K562 (cell line): ENCODE measurements at regions not wholly inside any gene's neighbourhood (a gene's known extent, or its start where the extent isn't known, plus 50 kb on each side); places are given as distances from the start of the nearest gene placed in this dataset.

Experiments
- ATAC-seq: fragments of 200-7000 bp; cut with Tn5 transposase; 3 replicates; pipeline ENCODE4 v1.9.1; 2020; ENCODE audit warnings: moderate library complexity
- BruUV-seq: library from RNA; stranded (reverse); fragments of 400-500 nt; replicated peaks from 2 replicates; lab custom pipeline; 2021; lab: Mats Ljungman, UMichigan
- CTCF ChIA-PET: fragments of 300-600 bp; formaldehyde crosslinking; extraction: SDS; loops from one replicate; lab custom pipeline; 2021; ENCODE audit warnings: low intra/inter-chr PET ratio; lab: Yijun Ruan, JAX
- POLR2A ChIA-PET: fragments of 300-600, 350-650 bp; sonication (Branson Sonifier 250); formaldehyde crosslinking; extraction: SDS; loops from one replicate; lab custom pipeline; 2021; ENCODE audit warnings: antibody characterized with exemption, inconsistent platforms; lab: Yijun Ruan, JAX
- DNase-seq, 4 experiments: peaks; one replicate each; pipeline versions ENCODE4 v3.0.0 to v3.0.0-alpha.2; 2011 to 2018; ENCODE audit warnings: low spot score in 3 of 4, mixed read lengths in 3 of 4; ENCODE audit errors: extremely low read depth in 1 of 4
- FAIRE-seq: peaks from 2 replicates; lab custom pipeline; 2011; peaks lifted over from hg19 to GRCh38; lab: Jason Lieb, UNC
- H2AFZ ChIP-seq: 2 replicates; pipeline ENCODE4 v1.6.0; 2011; ENCODE audit warnings: low read depth, low read length, control low read depth, inconsistent platforms
- H3K27ac ChIP-seq: fragments of 200-600 bp; 3 replicates; pipeline ENCODE4 v1.8.0; 2011; ENCODE audit warnings: low read depth, mild to moderate bottlenecking, control low read depth, inconsistent platforms, low read length, moderate library complexity, mixed read lengths; ENCODE audit errors: extremely low read depth
- H3K27me3 ChIP-seq, 2 experiments: fragments of 300-600 bp in 1 of 2; 2 replicates in 1 of 2; 3 replicates in 1 of 2; pipeline versions ENCODE4 v1.6.0 to v1.8.0; 2011; ENCODE audit warnings: inconsistent platforms in 2 of 2, low read length in 2 of 2, mild to moderate bottlenecking in 1 of 2, mixed read lengths in 1 of 2, moderate library complexity in 1 of 2; ENCODE audit not compliant: control insufficient read depth in 2 of 2, insufficient read depth in 2 of 2
- H3K36me3 ChIP-seq: fragments of 300-600 bp; 3 replicates; pipeline ENCODE4 v1.8.0; 2011; ENCODE audit warnings: mild to moderate bottlenecking, low read length, inconsistent platforms; ENCODE audit not compliant: control insufficient read depth, insufficient read depth
- H3K4me1 ChIP-seq, 2 experiments: fragments of 200-600 bp in 1 of 2; replicated peaks in 1 of 2; 2 replicates in 1 of 2; 3 replicates in 1 of 2; pipeline versions ENCODE4 v1.5.1 to v1.8.0; 2011; ENCODE audit warnings: inconsistent platforms in 2 of 2, low read length in 2 of 2, mild to moderate bottlenecking in 1 of 2, mixed read lengths in 1 of 2, moderate library complexity in 1 of 2; ENCODE audit not compliant: control insufficient read depth in 2 of 2, insufficient read depth in 2 of 2
- H3K4me2 ChIP-seq: 2 replicates; pipeline ENCODE4 v1.6.1; 2011; ENCODE audit warnings: low read length, control low read depth, inconsistent platforms, mixed read lengths; ENCODE audit not compliant: insufficient read depth
- H3K4me3 ChIP-seq: fragments of 200-600 bp; sonication (generic), shearing (Covaris generic); 2 replicates; pipeline ENCODE4 v1.5.1; 2016; ENCODE audit warnings: control low read depth, inconsistent platforms
- H3K79me2 ChIP-seq: fragments of 200-600 bp; 3 replicates; pipeline ENCODE4 v1.8.0; 2011; ENCODE audit warnings: low read length, inconsistent platforms; ENCODE audit not compliant: control insufficient read depth, insufficient read depth
- H3K9ac ChIP-seq, 2 experiments: 2 replicates each; pipeline versions ENCODE4 v1.6.0 to v1.6.1; 2011; ENCODE audit warnings: low read depth in 2 of 2, low read length in 2 of 2, control low read depth in 1 of 2, inconsistent platforms in 1 of 2, mild to moderate bottlenecking in 1 of 2, mixed read lengths in 1 of 2; ENCODE audit not compliant: insufficient read depth in 1 of 2
- H3K9me1 ChIP-seq: one replicate; pipeline ENCODE4 v1.6.0; 2011; ENCODE audit warnings: inconsistent platforms, mild to moderate bottlenecking, low read length, moderate library complexity; ENCODE audit not compliant: control insufficient read depth, insufficient read depth
- H3K9me3 ChIP-seq: replicated peaks from 2 replicates; pipeline ENCODE4 v1.5.1; 2011; ENCODE audit warnings: low read depth, low read length, inconsistent platforms; ENCODE audit not compliant: control insufficient read depth, insufficient read depth
- H4K20me1 ChIP-seq: replicated peaks from 2 replicates; pipeline ENCODE4 v1.6.1; 2011; ENCODE audit warnings: low read length, inconsistent platforms, mixed read lengths; ENCODE audit not compliant: control insufficient read depth, insufficient read depth
- CCNT2 ChIP-seq: IDR thresholded peaks from 2 replicates; pipeline ENCODE4 v1.6.1; 2011; ENCODE audit warnings: borderline replicate concordance, low read depth, mild to moderate bottlenecking, moderate library complexity, mixed read lengths, low read length; ENCODE audit not compliant: insufficient read length; ENCODE audit errors: extremely low read depth
- CEBPG ChIP-seq, 3 experiments: fragments of 200-800 bp in 1 of 3; sonication (Bioruptor generic) in 1 of 3; sonication (generic) in 1 of 3; formaldehyde crosslinking in 1 of 3; IDR thresholded peaks in 2 of 3; conservative IDR thresholded peaks in 1 of 3; 2 replicates each; pipeline versions ENCODE4 v1.6.1 to v1.8.0; 2016 to 2022; ENCODE audit warnings: missing compliant biosample characterization in 2 of 3, missing genetic modification characterization in 2 of 3, mild to moderate bottlenecking in 1 of 3, missing genetic modification reagents in 1 of 3
- TCF3 ChIP-seq: sonication (generic); formaldehyde crosslinking; IDR thresholded peaks from 2 replicates; pipeline ENCODE4 v1.4.0; 2020; ENCODE audit warnings: mild to moderate bottlenecking, missing genetic modification reagents
- ZBTB5 ChIP-seq: fragments of 450-650 bp; IDR thresholded peaks from 2 replicates; pipeline ENCODE4 v1.6.1; 2017; ENCODE audit warnings: antibody characterized with exemption
- ZNF280B ChIP-seq: fragments of 250-450 bp; sonication (Bioruptor Pico); IDR thresholded peaks from 2 replicates; pipeline ENCODE4 v1.5.1; 2021; ENCODE audit warnings: mild to moderate bottlenecking
- WGBS: fragments of 100-300 bp; shearing (Covaris generic); methylation state at CpG from one replicate; pipeline ENCODE4 v1.1.6; 2016; ENCODE audit warnings: low coverage, mixed read lengths; ENCODE audit not compliant: insufficient coverage; ENCODE audit errors: missing lambda C conversion rate; 5-methylcytosine and 5-hydroxymethylcytosine counted together
- in situ Hi-C: fragments of 300-500 bp; cut with MboI; formaldehyde crosslinking; loops from 4 replicates; pipeline ENCODE4 v1.15.0; 2018; ENCODE audit warnings: inconsistent platforms, mixed read lengths
- intact Hi-C: fragments of 100-400 bp; cut with micrococcal nuclease; formaldehyde crosslinking; loops from 2 replicates; pipeline ENCODE4 v1.14.2; 2022
- TF ChIP-seq, protein P1 (sequence below): fragments of 450-650 bp; IDR thresholded peaks from 2 replicates; pipeline ENCODE4 v1.7.1; 2018; ENCODE audit warnings: mild to moderate bottlenecking, low read depth; ENCODE audit not compliant: partially characterized antibody
- TF ChIP-seq, protein P2 (sequence below): fragments of 450-650 bp; IDR thresholded peaks from 2 replicates; pipeline ENCODE4 v1.6.1; 2016; ENCODE audit warnings: missing biosample characterization, missing genetic modification characterization

DNA sequence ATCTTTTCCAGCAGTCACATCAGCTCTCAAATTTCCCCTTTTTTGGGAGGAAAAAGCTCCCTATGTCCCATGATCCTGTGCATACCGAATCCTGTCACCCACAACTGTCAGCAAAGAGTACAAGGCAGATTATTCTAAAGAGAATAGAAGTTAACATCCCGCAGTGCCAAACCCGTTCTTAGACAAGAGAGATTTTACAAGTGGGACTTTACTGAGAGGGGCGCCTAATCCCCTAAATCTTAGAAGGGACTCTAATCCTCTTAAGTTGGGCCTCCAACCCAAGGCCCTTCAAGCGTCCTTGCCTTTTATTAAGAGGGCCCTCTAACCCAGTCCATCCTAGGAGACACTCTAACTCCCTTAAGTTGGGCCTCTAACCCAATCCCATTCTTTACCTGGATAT is 193.9 kb downstream of the CPXCR1 start:
- in situ Hi-C loops: no loop called here
- Histone ChIP-seq H2AFZ (no peak overlapping the region), H3K4me2 (no peak overlapping the region), H3K4me3 (no peak overlapping the region), H3K9me1 (no peaks in the 10 kb centered on the region), H3K27ac (no peak overlapping the region), H3K27me3 (no peaks in the 10 kb centered on the region), H3K9me3 (no peaks in the 10 kb centered on the region), H4K20me1 (no peaks in the 10 kb centered on the region), H3K4me1 (no peaks in the 10 kb centered on the region), H3K36me3 (no peaks in the 10 kb centered on the region), H3K9ac (no peak overlapping the region), H3K79me2 (no peaks in the 10 kb centered on the region)
- ATAC-seq: no peak
- DNase-seq: no peak
- intact Hi-C loops: no loop called here
- FAIRE-seq: no peak
- no TSS peak for BruUV-seq
- TF ChIP-seq TCF3: no peak
- no peak for TF ChIP-seq ZNF280B
- no peak for TF ChIP-seq CCNT2
- 0% methylated on average over 3 of the region's 5 CpGs for WGBS
- ChIA-PET POLR2A (no interaction called here), CTCF (no interaction called here)

GRCh38 chrX:88944661-88945060 is 197.6 kb downstream of the CPXCR1 start:
- no peak overlapping the region for H3K9ac ChIP-seq
- H3K79me2 ChIP-seq: no peaks in the 10 kb centered on the region
- no peaks in the 10 kb centered on the region for H3K9me3 ChIP-seq
- FAIRE-seq (no peak), DNase-seq (no peak), ATAC-seq (no peak)
- intact Hi-C loops (no loop called here), in situ Hi-C loops (no loop called here)
- POLR2A ChIA-PET: no interaction called here
- CTCF ChIA-PET: no interaction called here
- H3K4me2 ChIP-seq: no peak overlapping the region
- H3K4me1 ChIP-seq: no peaks in the 10 kb centered on the region
- H3K27ac ChIP-seq: no peak overlapping the region
- BruUV-seq: no TSS peak
- H3K4me3 ChIP-seq: no peak overlapping the region
- no peaks in the 10 kb centered on the region for H3K27me3 ChIP-seq
- no peaks in the 10 kb centered on the region for H3K36me3 ChIP-seq
- H2AFZ ChIP-seq: no peak overlapping the region
- H4K20me1 ChIP-seq: no peaks in the 10 kb centered on the region
- H3K9me1 ChIP-seq: no peaks in the 10 kb centered on the region
- TF ChIP-seq ZBTB5: no peak
- no peak for TF ChIP-seq CEBPG (CRISPR knock-in tag; IDR thresholded peaks at IDR 0.05)
- TF ChIP-seq CEBPG (tag; conservative IDR thresholded peaks at IDR 0.05 in 1 of 2, IDR thresholded peaks at IDR 0.05 in 1 of 2): no peak
- TF ChIP-seq, protein P1, sequence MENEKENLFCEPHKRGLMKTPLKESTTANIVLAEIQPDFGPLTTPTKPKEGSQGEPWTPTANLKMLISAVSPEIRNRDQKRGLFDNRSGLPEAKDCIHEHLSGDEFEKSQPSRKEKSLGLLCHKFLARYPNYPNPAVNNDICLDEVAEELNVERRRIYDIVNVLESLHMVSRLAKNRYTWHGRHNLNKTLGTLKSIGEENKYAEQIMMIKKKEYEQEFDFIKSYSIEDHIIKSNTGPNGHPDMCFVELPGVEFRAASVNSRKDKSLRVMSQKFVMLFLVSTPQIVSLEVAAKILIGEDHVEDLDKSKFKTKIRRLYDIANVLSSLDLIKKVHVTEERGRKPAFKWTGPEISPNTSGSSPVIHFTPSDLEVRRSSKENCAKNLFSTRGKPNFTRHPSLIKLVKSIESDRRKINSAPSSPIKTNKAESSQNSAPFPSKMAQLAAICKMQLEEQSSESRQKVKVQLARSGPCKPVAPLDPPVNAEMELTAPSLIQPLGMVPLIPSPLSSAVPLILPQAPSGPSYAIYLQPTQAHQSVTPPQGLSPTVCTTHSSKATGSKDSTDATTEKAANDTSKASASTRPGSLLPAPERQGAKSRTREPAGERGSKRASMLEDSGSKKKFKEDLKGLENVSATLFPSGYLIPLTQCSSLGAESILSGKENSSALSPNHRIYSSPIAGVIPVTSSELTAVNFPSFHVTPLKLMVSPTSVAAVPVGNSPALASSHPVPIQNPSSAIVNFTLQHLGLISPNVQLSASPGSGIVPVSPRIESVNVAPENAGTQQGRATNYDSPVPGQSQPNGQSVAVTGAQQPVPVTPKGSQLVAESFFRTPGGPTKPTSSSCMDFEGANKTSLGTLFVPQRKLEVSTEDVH: no peak
- TF ChIP-seq, protein P2, sequence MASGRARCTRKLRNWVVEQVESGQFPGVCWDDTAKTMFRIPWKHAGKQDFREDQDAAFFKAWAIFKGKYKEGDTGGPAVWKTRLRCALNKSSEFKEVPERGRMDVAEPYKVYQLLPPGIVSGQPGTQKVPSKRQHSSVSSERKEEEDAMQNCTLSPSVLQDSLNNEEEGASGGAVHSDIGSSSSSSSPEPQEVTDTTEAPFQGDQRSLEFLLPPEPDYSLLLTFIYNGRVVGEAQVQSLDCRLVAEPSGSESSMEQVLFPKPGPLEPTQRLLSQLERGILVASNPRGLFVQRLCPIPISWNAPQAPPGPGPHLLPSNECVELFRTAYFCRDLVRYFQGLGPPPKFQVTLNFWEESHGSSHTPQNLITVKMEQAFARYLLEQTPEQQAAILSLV: no peak
